ENCODE measurements at regions not wholly inside any gene's neighbourhood (a gene's known extent, or its start where the extent isn't known, plus 50 kb on each side); places are given as distances from the start of the nearest gene placed in this dataset.

DNA sequence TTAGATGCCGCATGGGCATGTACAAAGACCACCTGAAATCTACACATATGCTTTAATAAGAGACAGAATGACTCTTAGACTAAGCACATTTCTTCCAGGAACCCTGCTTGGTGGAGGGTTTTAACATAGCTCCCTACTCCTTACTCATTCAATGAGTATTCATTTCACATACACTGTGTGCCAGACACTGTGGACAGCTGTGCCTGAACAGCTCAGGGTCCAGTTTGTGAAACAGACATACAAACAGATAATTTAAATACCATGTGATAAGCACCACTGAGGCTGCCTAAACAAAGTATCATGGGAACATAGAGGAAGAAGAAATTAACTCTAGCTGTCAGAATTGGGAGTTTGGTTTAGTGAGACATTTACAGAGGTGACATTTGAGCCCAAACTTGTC, 65.2 kb upstream of the ITPRID1 start:
- no peaks in the 10 kb centered on the region for H3K36me3 Mint-ChIP-seq (ENCODE audit: low read depth)
- Histone ChIP-seq H3K36me3 (ENCODE audit: insufficient read depth, low read length) (no peaks in the 10 kb centered on the region), H3K27me3 (ENCODE audit: control insufficient read depth in 1 of 2, insufficient read depth in 2 of 2, low read length in 2 of 2) (no peaks in the 10 kb centered on the region), H3K4me1 (ENCODE audit: insufficient read depth, low read length) (no peaks in the 10 kb centered on the region), H3K27ac (ENCODE audit: low read depth in 1 of 2, low read length in 2 of 2) (no peak overlapping the region), H3K9me3 (ENCODE audit: control insufficient read depth in 1 of 2, insufficient read depth in 1 of 2, low read length in 2 of 2) (no peaks in the 10 kb centered on the region), H3K4me3 (ENCODE audit: low read length) (no peak overlapping the region)
- H3K4me3 Mint-ChIP-seq: no peak overlapping the region
- no peaks in the 10 kb centered on the region for H3K4me1 Mint-ChIP-seq (ENCODE audit: low read depth)
- H3K27ac Mint-ChIP-seq: no peak overlapping the region
- ChIA-PET CTCF (no interaction called here), POLR2A (no interaction called here)
- intact Hi-C loops (cut with DNase I, micrococcal nuclease): no loop called here
- H3K27me3 Mint-ChIP-seq: no peaks in the 10 kb centered on the region
- TF ChIP-seq, protein P1, sequence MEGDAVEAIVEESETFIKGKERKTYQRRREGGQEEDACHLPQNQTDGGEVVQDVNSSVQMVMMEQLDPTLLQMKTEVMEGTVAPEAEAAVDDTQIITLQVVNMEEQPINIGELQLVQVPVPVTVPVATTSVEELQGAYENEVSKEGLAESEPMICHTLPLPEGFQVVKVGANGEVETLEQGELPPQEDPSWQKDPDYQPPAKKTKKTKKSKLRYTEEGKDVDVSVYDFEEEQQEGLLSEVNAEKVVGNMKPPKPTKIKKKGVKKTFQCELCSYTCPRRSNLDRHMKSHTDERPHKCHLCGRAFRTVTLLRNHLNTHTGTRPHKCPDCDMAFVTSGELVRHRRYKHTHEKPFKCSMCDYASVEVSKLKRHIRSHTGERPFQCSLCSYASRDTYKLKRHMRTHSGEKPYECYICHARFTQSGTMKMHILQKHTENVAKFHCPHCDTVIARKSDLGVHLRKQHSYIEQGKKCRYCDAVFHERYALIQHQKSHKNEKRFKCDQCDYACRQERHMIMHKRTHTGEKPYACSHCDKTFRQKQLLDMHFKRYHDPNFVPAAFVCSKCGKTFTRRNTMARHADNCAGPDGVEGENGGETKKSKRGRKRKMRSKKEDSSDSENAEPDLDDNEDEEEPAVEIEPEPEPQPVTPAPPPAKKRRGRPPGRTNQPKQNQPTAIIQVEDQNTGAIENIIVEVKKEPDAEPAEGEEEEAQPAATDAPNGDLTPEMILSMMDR (IDR thresholded peaks at IDR 0.05): no peak
- DNase-seq: no peak
- H3K9me3 Mint-ChIP-seq: peaks cover 8% of the 10 kb centered on the region
- ATAC-seq (ENCODE audit: poor library complexity): no peak

DNA sequence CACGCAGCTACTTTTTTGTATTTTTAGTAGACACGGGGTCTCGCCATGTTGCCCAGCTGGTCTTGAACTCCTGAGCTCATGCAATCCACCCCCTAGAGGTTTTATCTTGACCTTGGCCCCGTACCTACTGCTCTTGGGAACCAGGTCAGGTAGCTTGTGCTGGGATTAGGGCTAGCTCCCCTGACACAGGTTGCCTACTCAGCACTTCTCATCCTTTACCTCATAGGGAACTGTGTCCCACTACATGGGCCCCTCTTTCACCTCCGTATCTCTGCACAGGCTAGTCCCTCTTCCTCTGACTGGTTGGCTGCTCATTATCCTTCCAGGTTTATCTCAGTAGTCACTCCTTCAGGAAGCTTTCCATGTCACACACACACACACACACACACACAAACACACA, 58.0 kb upstream of the ITPRID1 start:
- H3K9me3 ChIP-seq (ENCODE audit: control insufficient read depth in 1 of 2, insufficient read depth in 1 of 2, low read length in 2 of 2): peaks cover 0 to 4% of the 10 kb centered on the region in 2 experiments
- H3K27ac ChIP-seq (ENCODE audit: low read depth in 1 of 2, low read length in 2 of 2): no peak overlapping the region
- no peak overlapping the region for H3K4me3 Mint-ChIP-seq
- ATAC-seq (ENCODE audit: poor library complexity) (no peak), DNase-seq (no peak)
- no peaks in the 10 kb centered on the region for H3K9me3 Mint-ChIP-seq
- no peaks in the 10 kb centered on the region for H3K36me3 Mint-ChIP-seq (ENCODE audit: low read depth)
- ChIA-PET CTCF (no interaction called here), POLR2A (no interaction called here)
- intact Hi-C loops (cut with DNase I, micrococcal nuclease): no loop called here
- H3K36me3 ChIP-seq (ENCODE audit: insufficient read depth, low read length): no peaks in the 10 kb centered on the region
- no peaks in the 10 kb centered on the region for H3K27me3 ChIP-seq (ENCODE audit: control insufficient read depth in 1 of 2, insufficient read depth in 2 of 2, low read length in 2 of 2)
- no peaks in the 10 kb centered on the region for H3K4me1 Mint-ChIP-seq (ENCODE audit: low read depth)
- H3K27me3 Mint-ChIP-seq: no peaks in the 10 kb centered on the region
- H3K4me3 ChIP-seq (ENCODE audit: low read length): no peak overlapping the region
- TF ChIP-seq, protein P1 (IDR thresholded peaks at IDR 0.05): no peak
- no peaks in the 10 kb centered on the region for H3K4me1 ChIP-seq (ENCODE audit: insufficient read depth, low read length)
- H3K27ac Mint-ChIP-seq: no peak overlapping the region

DNA sequence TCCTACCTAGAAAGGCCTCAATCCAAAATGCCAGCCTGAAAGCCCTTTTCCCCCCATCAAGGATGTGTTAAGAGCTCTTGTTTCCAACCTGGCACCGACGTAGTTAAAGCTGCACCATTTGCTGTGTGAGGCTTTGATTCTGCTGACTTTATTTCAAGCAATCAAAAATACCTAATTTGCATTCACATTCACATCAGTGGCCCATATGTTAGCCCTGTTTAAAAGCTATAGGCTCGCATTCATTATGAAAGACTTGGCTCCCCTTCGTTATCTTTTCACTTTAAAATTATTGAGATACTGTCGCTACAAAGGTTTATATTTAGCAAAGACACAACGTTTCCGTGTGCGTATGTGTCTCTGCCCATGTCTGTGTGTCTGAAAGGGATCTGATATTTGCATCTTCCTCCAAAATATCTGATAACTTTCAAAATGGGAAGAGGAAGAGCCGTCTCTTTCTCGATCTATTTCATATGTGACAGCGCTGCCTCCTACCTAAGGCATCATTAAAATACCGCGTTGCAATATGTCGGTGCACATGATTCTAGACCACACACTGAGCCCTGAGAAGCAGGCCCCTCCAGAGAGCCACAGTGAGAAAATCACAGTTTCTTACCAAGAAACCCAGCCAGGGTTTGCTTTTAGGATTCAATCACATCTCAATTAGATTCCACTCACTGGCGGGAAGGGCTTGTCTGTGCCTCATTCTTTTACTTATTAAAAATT, 57.1 kb upstream of the ITPRID1 start:
- H3K4me1 Mint-ChIP-seq (ENCODE audit: low read depth): no peaks in the 10 kb centered on the region
- TF ChIP-seq, protein P1 (IDR thresholded peaks at IDR 0.05): no peak
- Histone ChIP-seq H3K27ac (ENCODE audit: low read depth in 1 of 2, low read length in 2 of 2) (no peak overlapping the region), H3K4me3 (ENCODE audit: low read length) (no peak overlapping the region), H3K36me3 (ENCODE audit: insufficient read depth, low read length) (no peaks in the 10 kb centered on the region), H3K27me3 (ENCODE audit: control insufficient read depth in 1 of 2, insufficient read depth in 2 of 2, low read length in 2 of 2) (no peaks in the 10 kb centered on the region), H3K4me1 (ENCODE audit: insufficient read depth, low read length) (no peaks in the 10 kb centered on the region), H3K9me3 (ENCODE audit: control insufficient read depth in 1 of 2, insufficient read depth in 1 of 2, low read length in 2 of 2) (peaks cover 0 to 4% of the 10 kb centered on the region in 2 experiments)
- DNase-seq (no peak), ATAC-seq (ENCODE audit: poor library complexity) (no peak)
- no peaks in the 10 kb centered on the region for H3K9me3 Mint-ChIP-seq
- intact Hi-C loops (cut with DNase I, micrococcal nuclease): no loop called here
- H3K27ac Mint-ChIP-seq: no peak overlapping the region
- ChIA-PET POLR2A (no interaction called here), CTCF (no interaction called here)
- no peak overlapping the region for H3K4me3 Mint-ChIP-seq
- H3K36me3 Mint-ChIP-seq (ENCODE audit: low read depth): no peaks in the 10 kb centered on the region
- no peaks in the 10 kb centered on the region for H3K27me3 Mint-ChIP-seq
